K562 (cell line): ENCODE measurements at regions not wholly inside any gene's neighbourhood (a gene's known extent, or its start where the extent isn't known, plus 50 kb on each side); places are given as distances from the start of the nearest gene placed in this dataset.
A peak's percentile ranks its signal among the peaks of the same experiment; 100 is the strongest.

Source experiments
- ATAC-seq: fragments of 200-7000 bp; cut with Tn5 transposase; 3 replicates; pipeline ENCODE4 v1.9.1; 2020; ENCODE audit warnings: moderate library complexity
- BruUV-seq: library from RNA; stranded (reverse); fragments of 400-500 nt; replicated peaks from 2 replicates; lab custom pipeline; 2021; lab: Mats Ljungman, UMichigan
- CTCF ChIA-PET: fragments of 300-600 bp; formaldehyde crosslinking; extraction: SDS; loops from one replicate; lab custom pipeline; 2021; ENCODE audit warnings: low intra/inter-chr PET ratio; lab: Yijun Ruan, JAX
- POLR2A ChIA-PET: fragments of 300-600, 350-650 bp; sonication (Branson Sonifier 250); formaldehyde crosslinking; extraction: SDS; loops from one replicate; lab custom pipeline; 2021; ENCODE audit warnings: antibody characterized with exemption, inconsistent platforms; lab: Yijun Ruan, JAX
- DNase-seq, 4 experiments: peaks; one replicate each; pipeline versions ENCODE4 v3.0.0 to v3.0.0-alpha.2; 2011 to 2018; ENCODE audit warnings: low spot score in 3 of 4, mixed read lengths in 3 of 4; ENCODE audit errors: extremely low read depth in 1 of 4
- FAIRE-seq: peaks from 2 replicates; lab custom pipeline; 2011; peaks lifted over from hg19 to GRCh38; lab: Jason Lieb, UNC
- H2AFZ ChIP-seq: 2 replicates; pipeline ENCODE4 v1.6.0; 2011; ENCODE audit warnings: low read depth, low read length, control low read depth, inconsistent platforms
- H3K27ac ChIP-seq: fragments of 200-600 bp; 3 replicates; pipeline ENCODE4 v1.8.0; 2011; ENCODE audit warnings: low read depth, mild to moderate bottlenecking, control low read depth, inconsistent platforms, low read length, moderate library complexity, mixed read lengths; ENCODE audit errors: extremely low read depth
- H3K27me3 ChIP-seq, 2 experiments: fragments of 300-600 bp in 1 of 2; 2 replicates in 1 of 2; 3 replicates in 1 of 2; pipeline versions ENCODE4 v1.6.0 to v1.8.0; 2011; ENCODE audit warnings: inconsistent platforms in 2 of 2, low read length in 2 of 2, mild to moderate bottlenecking in 1 of 2, mixed read lengths in 1 of 2, moderate library complexity in 1 of 2; ENCODE audit not compliant: control insufficient read depth in 2 of 2, insufficient read depth in 2 of 2
- H3K36me3 ChIP-seq: fragments of 300-600 bp; 3 replicates; pipeline ENCODE4 v1.8.0; 2011; ENCODE audit warnings: mild to moderate bottlenecking, low read length, inconsistent platforms; ENCODE audit not compliant: control insufficient read depth, insufficient read depth
- H3K4me1 ChIP-seq, 2 experiments: fragments of 200-600 bp in 1 of 2; replicated peaks in 1 of 2; 2 replicates in 1 of 2; 3 replicates in 1 of 2; pipeline versions ENCODE4 v1.5.1 to v1.8.0; 2011; ENCODE audit warnings: inconsistent platforms in 2 of 2, low read length in 2 of 2, mild to moderate bottlenecking in 1 of 2, mixed read lengths in 1 of 2, moderate library complexity in 1 of 2; ENCODE audit not compliant: control insufficient read depth in 2 of 2, insufficient read depth in 2 of 2
- H3K4me2 ChIP-seq: 2 replicates; pipeline ENCODE4 v1.6.1; 2011; ENCODE audit warnings: low read length, control low read depth, inconsistent platforms, mixed read lengths; ENCODE audit not compliant: insufficient read depth
- H3K4me3 ChIP-seq: fragments of 200-600 bp; sonication (generic), shearing (Covaris generic); 2 replicates; pipeline ENCODE4 v1.5.1; 2016; ENCODE audit warnings: control low read depth, inconsistent platforms
- H3K79me2 ChIP-seq: fragments of 200-600 bp; 3 replicates; pipeline ENCODE4 v1.8.0; 2011; ENCODE audit warnings: low read length, inconsistent platforms; ENCODE audit not compliant: control insufficient read depth, insufficient read depth
- H3K9ac ChIP-seq, 2 experiments: 2 replicates each; pipeline versions ENCODE4 v1.6.0 to v1.6.1; 2011; ENCODE audit warnings: low read depth in 2 of 2, low read length in 2 of 2, control low read depth in 1 of 2, inconsistent platforms in 1 of 2, mild to moderate bottlenecking in 1 of 2, mixed read lengths in 1 of 2; ENCODE audit not compliant: insufficient read depth in 1 of 2
- H3K9me1 ChIP-seq: one replicate; pipeline ENCODE4 v1.6.0; 2011; ENCODE audit warnings: inconsistent platforms, mild to moderate bottlenecking, low read length, moderate library complexity; ENCODE audit not compliant: control insufficient read depth, insufficient read depth
- H3K9me3 ChIP-seq: replicated peaks from 2 replicates; pipeline ENCODE4 v1.5.1; 2011; ENCODE audit warnings: low read depth, low read length, inconsistent platforms; ENCODE audit not compliant: control insufficient read depth, insufficient read depth
- H4K20me1 ChIP-seq: replicated peaks from 2 replicates; pipeline ENCODE4 v1.6.1; 2011; ENCODE audit warnings: low read length, inconsistent platforms, mixed read lengths; ENCODE audit not compliant: control insufficient read depth, insufficient read depth
- BRD9 ChIP-seq: fragments of 450-650 bp; IDR thresholded peaks from 2 replicates; pipeline ENCODE4 v1.6.1; 2018; ENCODE audit warnings: low read depth; ENCODE audit not compliant: partially characterized antibody
- DDX20 ChIP-seq: fragments of 450-650 bp; IDR thresholded peaks from 2 replicates; pipeline ENCODE4 v1.6.1; 2016; ENCODE audit warnings: missing genetic modification characterization, low read depth, mild to moderate bottlenecking, missing compliant biosample characterization, moderate library complexity
- GABPA ChIP-seq: fragments of 200-800 bp; sonication (Bioruptor generic); conservative IDR thresholded peaks from 2 replicates; pipeline ENCODE4 v1.6.1; 2016; ENCODE audit warnings: low read depth, missing genetic modification characterization, missing compliant biosample characterization
- GTF2E2 ChIP-seq: fragments of 200-800 bp; sonication (Bioruptor generic); IDR thresholded peaks from 2 replicates; pipeline ENCODE4 v1.6.1; 2016; ENCODE audit warnings: missing genetic modification characterization, missing compliant biosample characterization
- HEY1 ChIP-seq: fragments of 250-450 bp; sonication (Bioruptor Pico); IDR thresholded peaks from 2 replicates; pipeline ENCODE4 v1.5.0; 2020; ENCODE audit warnings: mild to moderate bottlenecking, moderate library complexity, borderline replicate concordance
- HINFP ChIP-seq: fragments of 450-650 bp; conservative IDR thresholded peaks from 2 replicates; pipeline ENCODE4 v1.6.1; 2016; ENCODE audit warnings: missing genetic modification characterization, low read depth, mild to moderate bottlenecking, control low read depth, missing compliant biosample characterization
- HNRNPL ChIP-seq: fragments of 200-400 bp; formaldehyde crosslinking; IDR thresholded peaks from 2 replicates; pipeline ENCODE4 v1.6.1; 2017; ENCODE audit warnings: low read depth, mild to moderate bottlenecking, low read length
- ILF3 ChIP-seq: fragments of 450-650 bp; IDR thresholded peaks from 2 replicates; pipeline ENCODE4 v1.6.1; 2018; ENCODE audit warnings: antibody characterized with exemption, mild to moderate bottlenecking, moderate library complexity, borderline replicate concordance
- JUND ChIP-seq, 2 experiments: IDR thresholded peaks; 2 replicates in 1 of 2; 3 replicates in 1 of 2; pipeline ENCODE4 v1.6.1; 2011; ENCODE audit warnings: borderline replicate concordance in 2 of 2, low read depth in 2 of 2, low read length in 2 of 2, improper control_type of control experiment in 1 of 2, missing biosample characterization in 1 of 2, missing genetic modification characterization in 1 of 2, missing genetic modification reagents in 1 of 2
- NFIC ChIP-seq: fragments of 450-650 bp; IDR thresholded peaks from 2 replicates; pipeline ENCODE4 v1.6.1; 2017; ENCODE audit warnings: mild to moderate bottlenecking, inconsistent platforms
- NR0B1 ChIP-seq: fragments of 450-650 bp; IDR thresholded peaks from one replicate; pipeline ENCODE4 v1.6.1; 2018; ENCODE audit warnings: mild to moderate bottlenecking, moderate library complexity; ENCODE audit not compliant: partially characterized antibody
- TEAD1 ChIP-seq, 2 experiments: fragments of 450-650 bp in 1 of 2; sonication (generic) in 1 of 2; formaldehyde crosslinking; IDR thresholded peaks; 2 replicates each; pipeline versions ENCODE4 v1.4.0 to v1.8.0; 2020 to 2022; ENCODE audit warnings: mild to moderate bottlenecking in 2 of 2, missing genetic modification reagents in 1 of 2
- WGBS: fragments of 100-300 bp; shearing (Covaris generic); methylation state at CpG from one replicate; pipeline ENCODE4 v1.1.6; 2016; ENCODE audit warnings: low coverage, mixed read lengths; ENCODE audit not compliant: insufficient coverage; ENCODE audit errors: missing lambda C conversion rate; 5-methylcytosine and 5-hydroxymethylcytosine counted together
- in situ Hi-C: fragments of 300-500 bp; cut with MboI; formaldehyde crosslinking; loops from 4 replicates; pipeline ENCODE4 v1.15.0; 2018; ENCODE audit warnings: inconsistent platforms, mixed read lengths
- intact Hi-C: fragments of 100-400 bp; cut with micrococcal nuclease; formaldehyde crosslinking; loops from 2 replicates; pipeline ENCODE4 v1.14.2; 2022

- intact Hi-C loops: no loop called here
- Histone ChIP-seq H3K79me2 (no peaks in the 10 kb centered on the region), H4K20me1 (no peaks in the 10 kb centered on the region), H3K27ac (no peak overlapping the region), H3K27me3 (no peaks in the 10 kb centered on the region), H3K4me3 (no peak overlapping the region), H3K9me3 (0 out of 2 replicates have a peak, but pooled peaks cover 2% of the 10 kb centered on the region), H3K36me3 (no peaks in the 10 kb centered on the region), H3K4me1 (no peaks in the 10 kb centered on the region), H3K9me1 (no peaks in the 10 kb centered on the region), H3K4me2 (no peak overlapping the region), H3K9ac (no peak overlapping the region), H2AFZ (no peak overlapping the region)
- TF ChIP-seq HNRNPL: no peak
- no peak for TF ChIP-seq ILF3
- TF ChIP-seq NFIC: peak; percentile 32; the same call in 1 of the 2 replicates
- TF ChIP-seq GTF2E2 (tag): no peak
- in situ Hi-C loops: no loop called here
- no peak for ATAC-seq
- WGBS: 0% methylated on average over 3 of the region's 3 CpGs
- FAIRE-seq: no peak
- CTCF ChIA-PET: no interaction called here
- DNase-seq: peak in 1 of 4 experiments; percentile 1
- POLR2A ChIA-PET: no interaction called here
- BruUV-seq: no TSS peak
Measured at GRCh38 chr5:28542987-28543386, 1504.6 kb upstream of the CDH9 start.

GRCh38 chr5:28523888-28524635 is 1485.7 kb upstream of the CDH9 start:
- H3K79me2 ChIP-seq: no peaks in the 10 kb centered on the region
- DNase-seq (no peak), ATAC-seq (no peak), FAIRE-seq (no peak)
- no peaks in the 10 kb centered on the region for H4K20me1 ChIP-seq
- WGBS: 1% methylated on average over 4 of the region's 4 CpGs
- no peak overlapping the region for H3K4me2 ChIP-seq
- H3K9me3 ChIP-seq: no peaks in the 10 kb centered on the region
- H3K27me3 ChIP-seq: no peaks in the 10 kb centered on the region
- in situ Hi-C loops: no loop called here
- ChIA-PET POLR2A (interaction anchor here (0.7 kb wide), 1 partner anchor 333 kb away, joined by 3 read pairs; no protein-coding TSS in a partner anchor), CTCF (no interaction called here)
- H3K4me1 ChIP-seq: no peaks in the 10 kb centered on the region
- no peak overlapping the region for H2AFZ ChIP-seq
- intact Hi-C loops: no loop called here
- no peaks in the 10 kb centered on the region for H3K36me3 ChIP-seq
- no peak overlapping the region for H3K27ac ChIP-seq
- no TSS peak for BruUV-seq
- no peaks in the 10 kb centered on the region for H3K9me1 ChIP-seq
- H3K9ac ChIP-seq: no peak overlapping the region
- H3K4me3 ChIP-seq: no peak overlapping the region
- TF ChIP-seq JUND (IDR thresholded peaks at IDR 0.05; ENCODE audit: borderline replicate concordance, low read depth, low read length): no peak
- TF ChIP-seq JUND (tag; IDR thresholded peaks at IDR 0.05; ENCODE audit: borderline replicate concordance, low read depth, low read length): no peak
- TF ChIP-seq GABPA (tag): no peak
- TF ChIP-seq TEAD1 (CRISPR knock-in tag; IDR thresholded peaks at IDR 0.05): no peak
- no peak for TF ChIP-seq HEY1 (CRISPR knock-in tag)
- no peak for TF ChIP-seq NR0B1
- no peak for TF ChIP-seq BRD9
- TF ChIP-seq HINFP (tag): no peak
- TF ChIP-seq DDX20 (tag): no peak
